Activated naive CD8-positive, alpha-beta T cell (primary cell): ENCODE measurements at regions not wholly inside any gene's neighbourhood (a gene's known extent, or its start where the extent isn't known, plus 50 kb on each side); places are given as distances from the start of the nearest gene placed in this dataset.

Experiments used
- H3K27ac Mint-ChIP-seq: one replicate; pipeline ENCODE4 v1.8.0; 2021; ENCODE audit warnings: mixed read lengths
- H3K27me3 Mint-ChIP-seq: one replicate; pipeline ENCODE4 v1.8.0; 2021; ENCODE audit warnings: mixed read lengths
- H3K36me3 Mint-ChIP-seq: one replicate; pipeline ENCODE4 v1.8.0; 2021; ENCODE audit warnings: mixed read lengths
- H3K4me1 Mint-ChIP-seq: one replicate; pipeline ENCODE4 v1.8.0; 2021; ENCODE audit warnings: low read depth, mixed read lengths
- H3K4me3 Mint-ChIP-seq: one replicate; pipeline ENCODE4 v1.8.0; 2021; ENCODE audit warnings: mild to moderate bottlenecking, mixed read lengths
- H3K9me3 Mint-ChIP-seq: one replicate; pipeline ENCODE4 v1.8.0; 2021; ENCODE audit warnings: low read depth, mixed read lengths

GRCh38 chr6:16928387-16928786 lies 167.1 kb upstream of the ATXN1 start:
- Mint-ChIP-seq H3K4me1 (no peaks in the 10 kb centered on the region), H3K27me3 (peaks cover 12% of the 10 kb centered on the region), H3K36me3 (peaks cover 4% of the 10 kb centered on the region), H3K9me3 (peaks cover 3% of the 10 kb centered on the region), H3K4me3 (no peak overlapping the region), H3K27ac (no peak overlapping the region)

GRCh38 chr6:16927205-16927604 lies 165.9 kb upstream of the ATXN1 start:
- Mint-ChIP-seq H3K27me3 (peaks cover 12% of the 10 kb centered on the region), H3K4me3 (no peak overlapping the region), H3K27ac (no peak overlapping the region), H3K36me3 (peaks cover 4% of the 10 kb centered on the region), H3K9me3 (peaks cover 3% of the 10 kb centered on the region), H3K4me1 (no peaks in the 10 kb centered on the region)

GRCh38 chr6:16925461-16925860 lies 164.2 kb upstream of the ATXN1 start:
- no peaks in the 10 kb centered on the region for H3K4me1 Mint-ChIP-seq
- H3K9me3 Mint-ChIP-seq, result no peaks in the 10 kb centered on the region
- H3K36me3 Mint-ChIP-seq, result peaks cover 3% of the 10 kb centered on the region
- no peak overlapping the region for H3K4me3 Mint-ChIP-seq
- no peak overlapping the region for H3K27ac Mint-ChIP-seq
- peaks cover 9% of the 10 kb centered on the region for H3K27me3 Mint-ChIP-seq

- Mint-ChIP-seq H3K27ac (no peak overlapping the region), H3K4me3 (no peak overlapping the region), H3K4me1 (no peaks in the 10 kb centered on the region), H3K36me3 (peaks cover 3% of the 10 kb centered on the region), H3K27me3 (peaks cover 8% of the 10 kb centered on the region), H3K9me3 (no peaks in the 10 kb centered on the region)
Measured at GRCh38 chr6:16922282-16922681, 161.0 kb upstream of the ATXN1 start.

GRCh38 chr6:16921399-16922110 lies 160.3 kb upstream of the ATXN1 start:
- Mint-ChIP-seq H3K9me3 (no peaks in the 10 kb centered on the region), H3K4me3 (no peak overlapping the region), H3K27ac (no peak overlapping the region), H3K27me3 (peaks cover 5% of the 10 kb centered on the region), H3K36me3 (peaks cover 3% of the 10 kb centered on the region), H3K4me1 (no peaks in the 10 kb centered on the region)

GRCh38 chr6:16918586-16918985 lies 157.3 kb upstream of the ATXN1 start:
- Mint-ChIP-seq H3K9me3 (peaks cover under 1% of the 10 kb centered on the region), H3K27ac (no peak overlapping the region), H3K4me1 (no peaks in the 10 kb centered on the region), H3K4me3 (no peak overlapping the region), H3K27me3 (peaks cover 4% of the 10 kb centered on the region), H3K36me3 (no peaks in the 10 kb centered on the region)

- Mint-ChIP-seq H3K27ac (no peak overlapping the region), H3K4me1 (no peaks in the 10 kb centered on the region), H3K9me3 (peaks cover 12% of the 10 kb centered on the region), H3K4me3 (no peak overlapping the region), H3K36me3 (no peaks in the 10 kb centered on the region), H3K27me3 (peaks cover 2% of the 10 kb centered on the region)
Measured at GRCh38 chr6:16914184-16914583, 152.9 kb upstream of the ATXN1 start.

- H3K27me3 Mint-ChIP-seq, result no peaks in the 10 kb centered on the region
Measured at GRCh38 chr6:16912756-16913155, 151.5 kb upstream of the ATXN1 start.

GRCh38 chr6:16911088-16911487 lies 149.8 kb upstream of the ATXN1 start:
- Mint-ChIP-seq H3K4me3 (no peak overlapping the region), H3K27ac (no peak overlapping the region), H3K9me3 (peaks cover 12% of the 10 kb centered on the region), H3K27me3 (peaks cover 2% of the 10 kb centered on the region), H3K4me1 (no peaks in the 10 kb centered on the region), H3K36me3 (no peaks in the 10 kb centered on the region)

More at GRCh38 chr6:16912756-16913155, 151.5 kb upstream of the ATXN1 start:
- Mint-ChIP-seq H3K27ac (no peak overlapping the region), H3K36me3 (no peaks in the 10 kb centered on the region), H3K4me3 (no peak overlapping the region), H3K9me3 (peaks cover 12% of the 10 kb centered on the region), H3K4me1 (no peaks in the 10 kb centered on the region)

- Mint-ChIP-seq H3K27ac (no peak overlapping the region), H3K4me1 (no peaks in the 10 kb centered on the region), H3K4me3 (no peak overlapping the region), H3K9me3 (peaks cover 12% of the 10 kb centered on the region), H3K36me3 (no peaks in the 10 kb centered on the region), H3K27me3 (peaks cover 5% of the 10 kb centered on the region)
Measured at GRCh38 chr6:16909658-16910360, 148.5 kb upstream of the ATXN1 start.

GRCh38 chr6:16907991-16908390 lies 146.7 kb upstream of the ATXN1 start:
- Mint-ChIP-seq H3K36me3 (no peaks in the 10 kb centered on the region), H3K27me3 (peaks cover 10% of the 10 kb centered on the region), H3K27ac (no peak overlapping the region), H3K9me3 (peaks cover 6% of the 10 kb centered on the region), H3K4me1 (no peaks in the 10 kb centered on the region), H3K4me3 (no peak overlapping the region)

- no peak overlapping the region for H3K27ac Mint-ChIP-seq
- H3K4me1 Mint-ChIP-seq, result no peaks in the 10 kb centered on the region
- H3K4me3 Mint-ChIP-seq, result no peak overlapping the region
- no peaks in the 10 kb centered on the region for H3K9me3 Mint-ChIP-seq
- peaks cover 10% of the 10 kb centered on the region for H3K27me3 Mint-ChIP-seq
- no peaks in the 10 kb centered on the region for H3K36me3 Mint-ChIP-seq
Measured at GRCh38 chr6:16904957-16905356, 143.7 kb upstream of the ATXN1 start.

- no peaks in the 10 kb centered on the region for H3K36me3 Mint-ChIP-seq
- H3K4me1 Mint-ChIP-seq, result no peaks in the 10 kb centered on the region
- no peaks in the 10 kb centered on the region for H3K9me3 Mint-ChIP-seq
- H3K27me3 Mint-ChIP-seq, result peaks cover 10% of the 10 kb centered on the region
- H3K27ac Mint-ChIP-seq, result no peak overlapping the region
- H3K4me3 Mint-ChIP-seq, result no peak overlapping the region
Measured at GRCh38 chr6:16903470-16903869, 142.2 kb upstream of the ATXN1 start.

GRCh38 chr6:16902502-16902901 lies 141.2 kb upstream of the ATXN1 start:
- H3K27me3 Mint-ChIP-seq, result peaks cover 11% of the 10 kb centered on the region
- no peak overlapping the region for H3K4me3 Mint-ChIP-seq
- no peaks in the 10 kb centered on the region for H3K36me3 Mint-ChIP-seq
- H3K4me1 Mint-ChIP-seq, result no peaks in the 10 kb centered on the region
- no peaks in the 10 kb centered on the region for H3K9me3 Mint-ChIP-seq
- H3K27ac Mint-ChIP-seq, result no peak overlapping the region

- peaks cover 13% of the 10 kb centered on the region for H3K27me3 Mint-ChIP-seq
- no peak overlapping the region for H3K27ac Mint-ChIP-seq
- no peaks in the 10 kb centered on the region for H3K36me3 Mint-ChIP-seq
- H3K4me3 Mint-ChIP-seq, result no peak overlapping the region
- no peaks in the 10 kb centered on the region for H3K4me1 Mint-ChIP-seq
- H3K9me3 Mint-ChIP-seq, result no peaks in the 10 kb centered on the region
Measured at GRCh38 chr6:16901782-16902181, 140.5 kb upstream of the ATXN1 start.

- Mint-ChIP-seq H3K4me3 (no peak overlapping the region), H3K36me3 (no peaks in the 10 kb centered on the region), H3K27me3 (peaks cover 11% of the 10 kb centered on the region), H3K27ac (no peak overlapping the region), H3K4me1 (no peaks in the 10 kb centered on the region), H3K9me3 (no peaks in the 10 kb centered on the region)
Measured at GRCh38 chr6:16901306-16901705, 140.0 kb upstream of the ATXN1 start.
